Esophagus muscularis mucosa (tissue), 3 donors: ENCODE measurements at regions not wholly inside any gene's neighbourhood (a gene's known extent, or its start where the extent isn't known, plus 50 kb on each side); places are given as distances from the start of the nearest gene placed in this dataset.

Experiments
- CTCF ChIP-seq, 3 experiments: fragments of 200-600 bp in 2 of 3; fragments of 450-650 bp in 1 of 3; sonication (generic) in 2 of 3; IDR thresholded peaks; one replicate each; pipeline ENCODE4 v1.5.1; 2017 to 2019; ENCODE audit warnings: antibody characterized with exemption in 3 of 3, mild to moderate bottlenecking in 2 of 3, moderate library complexity in 1 of 3
- EP300 ChIP-seq: sonication (generic); formaldehyde crosslinking; IDR thresholded peaks from one replicate; pipeline ENCODE4 v1.6.1; 2017; ENCODE audit warnings: antibody characterized with exemption

- TF ChIP-seq CTCF (IDR thresholded peaks at IDR 0.05) (no peak), EP300 (no peak)
Measured at GRCh38 chr19:29273000-29273640, 60.2 kb upstream of the UQCRFS1 start.
